ENCODE measurements at regions not wholly inside any gene's neighbourhood (a gene's known extent, or its start where the extent isn't known, plus 50 kb on each side); places are given as distances from the start of the nearest gene placed in this dataset.

GRCh38 chr15:96038131-96038530, 292.4 kb upstream of the NR2F2 start:
- TF ChIP-seq CTCF (IDR thresholded peaks at IDR 0.05) (no peak), POLR2A (IDR thresholded peaks at IDR 0.05) (no peak)
